Cardiac fibroblast (primary cell): ENCODE measurements at regions not wholly inside any gene's neighbourhood (a gene's known extent, or its start where the extent isn't known, plus 50 kb on each side); places are given as distances from the start of the nearest gene placed in this dataset.

Experiments
- DNase-seq, 2 donors: peaks; one replicate each; pipeline versions ENCODE4 v3.0.0 to v3.0.0-alpha.2; 2010; ENCODE audit warnings: low read depth in 2 of 2
- H3K4me3 ChIP-seq, 2 donors: replicated peaks in 1 of 2; 1 replicate in 1 of 2; 2 replicates in 1 of 2; pipeline ENCODE4 v1.5.1; 2011; ENCODE audit warnings: low read depth in 2 of 2, low read length in 2 of 2, mild to moderate bottlenecking in 2 of 2, moderate library complexity in 1 of 2
- TF ChIP-seq, protein P1 (sequence below): IDR thresholded peaks from one replicate; pipeline ENCODE4 v1.5.1; 2011; ENCODE audit warnings: low read depth, mild to moderate bottlenecking, low read length, inconsistent platforms

DNA sequence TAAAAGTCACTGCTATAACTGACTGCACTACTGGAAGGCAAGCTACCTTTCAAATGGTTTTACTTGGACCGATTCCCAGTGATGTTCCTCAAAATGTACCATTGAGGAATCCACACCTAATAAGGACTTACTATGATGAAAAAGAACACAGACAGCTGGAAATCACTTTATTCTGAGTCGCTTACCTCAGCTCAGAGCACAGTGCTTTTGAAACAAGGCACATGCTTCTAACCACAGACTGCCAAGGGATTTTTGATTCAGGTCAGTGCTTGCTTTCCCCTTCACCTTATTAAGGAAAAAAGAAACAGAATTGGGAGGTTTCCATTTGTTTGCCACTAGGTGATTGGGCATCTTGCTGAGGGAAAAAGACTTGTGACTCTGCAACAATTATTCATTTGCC, 707.5 kb upstream of the FSHR start:
- no peak for DNase-seq
- TF ChIP-seq, protein P1, sequence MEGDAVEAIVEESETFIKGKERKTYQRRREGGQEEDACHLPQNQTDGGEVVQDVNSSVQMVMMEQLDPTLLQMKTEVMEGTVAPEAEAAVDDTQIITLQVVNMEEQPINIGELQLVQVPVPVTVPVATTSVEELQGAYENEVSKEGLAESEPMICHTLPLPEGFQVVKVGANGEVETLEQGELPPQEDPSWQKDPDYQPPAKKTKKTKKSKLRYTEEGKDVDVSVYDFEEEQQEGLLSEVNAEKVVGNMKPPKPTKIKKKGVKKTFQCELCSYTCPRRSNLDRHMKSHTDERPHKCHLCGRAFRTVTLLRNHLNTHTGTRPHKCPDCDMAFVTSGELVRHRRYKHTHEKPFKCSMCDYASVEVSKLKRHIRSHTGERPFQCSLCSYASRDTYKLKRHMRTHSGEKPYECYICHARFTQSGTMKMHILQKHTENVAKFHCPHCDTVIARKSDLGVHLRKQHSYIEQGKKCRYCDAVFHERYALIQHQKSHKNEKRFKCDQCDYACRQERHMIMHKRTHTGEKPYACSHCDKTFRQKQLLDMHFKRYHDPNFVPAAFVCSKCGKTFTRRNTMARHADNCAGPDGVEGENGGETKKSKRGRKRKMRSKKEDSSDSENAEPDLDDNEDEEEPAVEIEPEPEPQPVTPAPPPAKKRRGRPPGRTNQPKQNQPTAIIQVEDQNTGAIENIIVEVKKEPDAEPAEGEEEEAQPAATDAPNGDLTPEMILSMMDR, result no peak
- H3K4me3 ChIP-seq, result no peak overlapping the region

DNA sequence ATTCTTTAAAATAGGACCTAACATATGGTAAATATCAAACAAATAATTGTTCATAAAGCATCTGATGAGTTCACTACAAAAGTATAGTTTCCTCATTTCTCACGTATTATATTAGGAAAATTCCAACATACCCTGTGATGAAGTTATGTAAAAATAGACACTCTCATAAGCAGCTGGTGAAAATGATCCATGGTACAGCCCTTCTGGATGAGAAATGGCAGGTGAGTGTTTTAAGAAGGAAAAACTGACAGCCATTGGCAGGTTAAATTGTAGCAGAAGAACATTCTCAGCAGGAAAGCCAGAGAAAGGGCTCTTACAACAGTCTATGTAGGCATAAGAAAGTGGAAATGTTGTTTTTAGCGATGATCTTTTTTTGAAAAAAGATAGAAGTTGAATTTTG, 706.5 kb upstream of the FSHR start:
- H3K4me3 ChIP-seq, result no peak overlapping the region
- DNase-seq, result no peak
- TF ChIP-seq, protein P1, result no peak

DNA sequence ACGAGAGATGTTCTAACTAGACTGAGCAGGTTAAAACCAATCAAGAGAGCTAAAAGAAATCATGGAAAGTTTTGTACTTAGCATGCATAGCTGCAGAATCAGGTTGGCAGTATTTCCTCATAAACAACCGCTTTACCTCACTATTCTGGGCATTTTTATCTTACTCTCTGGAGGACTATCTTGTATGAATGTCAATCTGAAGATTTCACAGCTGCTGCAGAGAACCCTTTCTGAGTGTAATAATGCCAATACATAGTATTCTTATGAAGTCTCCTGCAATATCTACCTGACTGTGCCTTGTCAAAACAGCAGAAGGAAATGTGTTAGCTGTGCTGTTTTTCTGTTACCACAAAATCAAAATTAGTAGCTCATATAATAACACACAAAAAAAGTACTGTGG, 705.9 kb upstream of the FSHR start:
- DNase-seq, result no peak
- TF ChIP-seq, protein P1, result no peak
- no peak overlapping the region for H3K4me3 ChIP-seq

DNA sequence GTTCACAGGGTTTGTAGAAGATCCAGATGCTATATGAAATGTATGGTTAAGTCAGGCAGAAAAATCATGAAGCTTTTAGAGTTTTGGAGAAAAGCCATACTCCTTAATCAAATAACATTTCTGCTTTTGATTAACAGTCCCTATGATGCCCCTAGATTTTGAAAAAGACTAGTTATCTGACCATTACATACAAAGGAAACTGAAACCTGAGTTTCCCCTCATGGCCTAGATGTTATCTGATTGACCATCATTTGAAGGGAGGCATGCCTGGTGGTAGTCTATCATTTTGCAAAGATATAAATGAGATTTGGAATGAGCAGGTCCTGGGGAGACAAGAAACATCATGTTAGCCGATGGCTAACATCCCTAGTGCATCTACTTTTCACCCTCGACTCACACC, 704.3 kb upstream of the FSHR start:
- no peak for DNase-seq
- TF ChIP-seq, protein P1, result no peak
- no peak overlapping the region for H3K4me3 ChIP-seq

DNA sequence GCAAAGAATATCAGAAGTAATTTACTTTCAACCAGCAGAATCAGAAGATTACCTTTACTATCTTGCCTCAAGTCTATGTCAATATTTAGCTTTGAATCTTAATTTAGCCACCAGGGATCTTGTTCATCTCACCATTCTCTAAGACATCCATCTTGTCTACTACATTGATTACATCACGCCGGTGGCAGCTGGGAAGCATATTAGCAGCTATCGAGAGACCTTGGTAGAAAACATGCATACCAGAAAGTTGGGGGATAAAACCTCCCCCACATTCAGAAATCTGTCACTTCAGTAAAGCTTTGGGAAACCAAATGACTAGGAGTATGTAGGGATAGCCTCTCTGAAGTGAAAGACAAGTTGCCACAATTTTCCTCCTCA, 703.8 kb upstream of the FSHR start:
- TF ChIP-seq, protein P1, result no peak
- no peak overlapping the region for H3K4me3 ChIP-seq
- no peak for DNase-seq

DNA sequence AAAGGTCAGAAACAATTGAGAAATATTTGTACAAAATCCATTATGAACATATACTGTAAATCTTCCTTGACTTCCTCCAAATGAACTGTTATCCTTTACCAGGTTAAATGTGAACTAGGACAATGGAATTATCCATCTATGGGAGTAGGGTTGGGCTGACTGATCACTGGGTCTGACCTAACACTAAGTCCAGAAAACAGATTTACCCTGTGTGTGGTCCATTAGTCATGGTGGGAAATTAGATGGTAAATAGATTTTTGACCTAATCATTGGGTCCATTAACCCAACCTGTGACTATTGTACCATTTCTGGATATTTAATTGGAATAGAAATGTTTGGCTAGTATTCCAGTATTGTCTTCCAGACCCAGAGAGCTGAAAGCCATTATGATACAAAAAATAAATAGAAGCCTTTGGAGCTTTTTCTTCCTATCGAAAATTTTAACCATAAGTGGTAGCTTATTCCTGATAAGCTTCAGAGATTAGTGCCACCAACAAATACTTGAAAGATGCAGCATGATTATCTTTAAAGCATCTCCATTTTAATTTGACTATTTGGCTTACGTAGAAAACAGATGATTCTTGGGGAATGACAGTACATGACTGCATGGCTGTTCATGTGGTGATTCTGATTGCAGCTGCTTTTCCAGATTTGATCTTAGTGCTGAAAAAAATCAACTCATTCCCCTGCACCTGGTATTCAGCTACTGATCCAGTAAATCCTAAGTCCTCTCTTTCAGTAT, 703.2 kb upstream of the FSHR start:
- DNase-seq, result no peak
- no peak overlapping the region for H3K4me3 ChIP-seq
- TF ChIP-seq, protein P1, result no peak

DNA sequence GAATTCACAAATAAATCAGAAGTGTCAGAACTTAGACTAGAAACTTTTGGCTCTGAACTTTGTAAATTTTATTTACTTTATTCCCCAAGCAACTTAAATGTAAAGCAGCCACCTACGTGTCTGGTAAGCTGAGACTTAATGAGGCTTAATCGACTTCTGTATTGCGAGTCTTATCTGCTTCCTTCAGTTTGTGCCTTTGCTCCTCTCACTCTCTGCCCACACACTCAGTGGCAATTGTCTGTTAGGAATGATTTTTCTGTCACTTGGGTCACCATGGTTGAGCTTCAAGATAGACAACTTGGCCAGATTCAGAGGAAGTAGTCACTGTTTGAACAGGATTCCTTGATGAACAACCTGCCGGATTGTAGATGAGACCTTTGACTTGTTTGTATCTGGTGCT, 691.4 kb upstream of the FSHR start:
- TF ChIP-seq, protein P1, result no peak
- H3K4me3 ChIP-seq, result no peak overlapping the region

More for the DNA sequence above, 691.4 kb upstream of the FSHR start:
- DNase-seq, result no peak
